LNCaP clone FGC (cell line): ENCODE measurements at regions not wholly inside any gene's neighbourhood (a gene's known extent, or its start where the extent isn't known, plus 50 kb on each side); places are given as distances from the start of the nearest gene placed in this dataset.

Source experiments
- DNase-seq: peaks from one replicate; pipeline ENCODE4 v3.0.0-alpha.2; 2011; ENCODE audit warnings: low read depth
- H3K4me3 ChIP-seq: 2 replicates; pipeline ENCODE4 v1.5.1; 2011; ENCODE audit warnings: mild to moderate bottlenecking, low read depth, low read length, control low read depth
- TF ChIP-seq, protein P1 (sequence below): IDR thresholded peaks from 2 replicates; pipeline ENCODE4 v1.5.1; 2012; ENCODE audit warnings: mild to moderate bottlenecking; ENCODE audit not compliant: control insufficient read depth, insufficient read depth; ENCODE audit errors: extremely low read depth

- TF ChIP-seq, protein P1, sequence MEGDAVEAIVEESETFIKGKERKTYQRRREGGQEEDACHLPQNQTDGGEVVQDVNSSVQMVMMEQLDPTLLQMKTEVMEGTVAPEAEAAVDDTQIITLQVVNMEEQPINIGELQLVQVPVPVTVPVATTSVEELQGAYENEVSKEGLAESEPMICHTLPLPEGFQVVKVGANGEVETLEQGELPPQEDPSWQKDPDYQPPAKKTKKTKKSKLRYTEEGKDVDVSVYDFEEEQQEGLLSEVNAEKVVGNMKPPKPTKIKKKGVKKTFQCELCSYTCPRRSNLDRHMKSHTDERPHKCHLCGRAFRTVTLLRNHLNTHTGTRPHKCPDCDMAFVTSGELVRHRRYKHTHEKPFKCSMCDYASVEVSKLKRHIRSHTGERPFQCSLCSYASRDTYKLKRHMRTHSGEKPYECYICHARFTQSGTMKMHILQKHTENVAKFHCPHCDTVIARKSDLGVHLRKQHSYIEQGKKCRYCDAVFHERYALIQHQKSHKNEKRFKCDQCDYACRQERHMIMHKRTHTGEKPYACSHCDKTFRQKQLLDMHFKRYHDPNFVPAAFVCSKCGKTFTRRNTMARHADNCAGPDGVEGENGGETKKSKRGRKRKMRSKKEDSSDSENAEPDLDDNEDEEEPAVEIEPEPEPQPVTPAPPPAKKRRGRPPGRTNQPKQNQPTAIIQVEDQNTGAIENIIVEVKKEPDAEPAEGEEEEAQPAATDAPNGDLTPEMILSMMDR: no peak
- H3K4me3 ChIP-seq: no peak overlapping the region
- DNase-seq: no peak
Observed at GRCh38 chr5:158058208-158059120, 199.5 kb upstream of the CLINT1 start.

GRCh38 chr5:158056130-158056825, 197.3 kb upstream of the CLINT1 start:
- no peak overlapping the region for H3K4me3 ChIP-seq
- TF ChIP-seq, protein P1: no peak

GRCh38 chr5:158055111-158055501, 196.2 kb upstream of the CLINT1 start:
- TF ChIP-seq, protein P1: no peak
- DNase-seq: no peak
- H3K4me3 ChIP-seq: no peak overlapping the region

More at GRCh38 chr5:158056130-158056825, 197.3 kb upstream of the CLINT1 start:
- DNase-seq: no peak

- H3K4me3 ChIP-seq: no peak overlapping the region
- DNase-seq: no peak
- TF ChIP-seq, protein P1: no peak
Observed at GRCh38 chr5:158054223-158055110, 195.5 kb upstream of the CLINT1 start.

DNA sequence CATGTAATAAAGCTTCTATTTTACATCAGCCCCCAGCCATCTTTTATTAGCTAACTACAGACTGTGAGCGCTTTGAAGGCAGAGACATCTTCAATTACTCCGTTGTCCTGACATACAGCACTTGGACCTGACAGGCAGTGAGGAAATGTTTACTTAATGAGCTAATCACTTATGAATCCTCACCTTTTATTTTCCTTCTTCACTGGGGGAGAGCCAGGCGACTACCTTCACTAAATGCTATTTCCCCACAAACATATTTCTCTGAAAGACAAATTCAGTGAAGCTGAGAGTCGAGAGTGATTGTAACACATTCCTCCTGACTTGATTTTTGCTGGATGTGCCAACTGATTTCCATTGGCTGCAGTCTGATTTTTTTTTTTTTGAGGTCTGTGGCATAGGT, 192.1 kb upstream of the CLINT1 start:
- TF ChIP-seq, protein P1: no peak
- DNase-seq: no peak
- H3K4me3 ChIP-seq: no peak overlapping the region

DNA sequence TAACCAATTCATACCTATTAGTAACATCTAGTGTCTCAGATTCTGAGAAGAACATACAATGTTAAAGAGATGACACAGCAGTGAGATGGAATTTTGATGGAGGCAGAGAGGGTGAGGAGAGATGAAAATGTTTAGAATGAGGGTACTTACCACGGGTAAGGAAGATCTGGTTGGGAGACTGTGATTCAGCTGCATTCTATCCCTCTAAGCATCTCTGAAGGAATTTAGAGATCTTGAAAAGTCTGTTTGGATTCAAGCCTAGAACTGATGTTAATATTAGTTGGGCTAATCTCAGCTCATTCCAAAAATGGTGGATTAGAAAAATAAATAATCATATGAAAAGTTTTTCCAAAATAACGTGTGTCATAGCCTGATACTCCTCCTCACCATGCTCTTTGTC, 191.5 kb upstream of the CLINT1 start:
- no peak overlapping the region for H3K4me3 ChIP-seq
- no peak for DNase-seq
- TF ChIP-seq, protein P1: no peak
